ENCODE measurements at regions not wholly inside any gene's neighbourhood (a gene's known extent, or its start where the extent isn't known, plus 50 kb on each side); places are given as distances from the start of the nearest gene placed in this dataset.

- DNase-seq: no peak
- no peaks in the 10 kb centered on the region for H3K9me3 ChIP-seq (ENCODE audit: control insufficient read depth in 2 of 3, insufficient read depth in 1 of 3, low read length in 3 of 3)
- no peaks in the 10 kb centered on the region for H3K27me3 ChIP-seq (ENCODE audit: control insufficient read depth, insufficient read depth, low read length)
- TF ChIP-seq, protein P1, sequence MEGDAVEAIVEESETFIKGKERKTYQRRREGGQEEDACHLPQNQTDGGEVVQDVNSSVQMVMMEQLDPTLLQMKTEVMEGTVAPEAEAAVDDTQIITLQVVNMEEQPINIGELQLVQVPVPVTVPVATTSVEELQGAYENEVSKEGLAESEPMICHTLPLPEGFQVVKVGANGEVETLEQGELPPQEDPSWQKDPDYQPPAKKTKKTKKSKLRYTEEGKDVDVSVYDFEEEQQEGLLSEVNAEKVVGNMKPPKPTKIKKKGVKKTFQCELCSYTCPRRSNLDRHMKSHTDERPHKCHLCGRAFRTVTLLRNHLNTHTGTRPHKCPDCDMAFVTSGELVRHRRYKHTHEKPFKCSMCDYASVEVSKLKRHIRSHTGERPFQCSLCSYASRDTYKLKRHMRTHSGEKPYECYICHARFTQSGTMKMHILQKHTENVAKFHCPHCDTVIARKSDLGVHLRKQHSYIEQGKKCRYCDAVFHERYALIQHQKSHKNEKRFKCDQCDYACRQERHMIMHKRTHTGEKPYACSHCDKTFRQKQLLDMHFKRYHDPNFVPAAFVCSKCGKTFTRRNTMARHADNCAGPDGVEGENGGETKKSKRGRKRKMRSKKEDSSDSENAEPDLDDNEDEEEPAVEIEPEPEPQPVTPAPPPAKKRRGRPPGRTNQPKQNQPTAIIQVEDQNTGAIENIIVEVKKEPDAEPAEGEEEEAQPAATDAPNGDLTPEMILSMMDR (IDR thresholded peaks at IDR 0.05; ENCODE audit: borderline replicate concordance, extremely low read depth, insufficient read depth): no peak
- no peak overlapping the region for H3K27ac ChIP-seq (ENCODE audit: low read depth in 2 of 2, low read length in 2 of 2)
- no peak overlapping the region for H3K9ac ChIP-seq (ENCODE audit: low read length in 3 of 3)
- no peak overlapping the region for H3K4me3 ChIP-seq (ENCODE audit: low read length in 3 of 3)
- no peak for FAIRE-seq
- intact Hi-C loops (cut with DNase I): no loop called here
- no peaks in the 10 kb centered on the region for H3K36me3 ChIP-seq (ENCODE audit: control insufficient read depth in 2 of 3, insufficient read depth in 3 of 3, low read length in 3 of 3)
- H3K4me1 ChIP-seq (ENCODE audit: control insufficient read depth in 2 of 3, insufficient read depth in 2 of 3, low read depth in 1 of 3, low read length in 3 of 3): no peaks in the 10 kb centered on the region
Measured at GRCh38 chr16:51900221-51900780, 646.6 kb downstream of the TOX3 start.

DNA sequence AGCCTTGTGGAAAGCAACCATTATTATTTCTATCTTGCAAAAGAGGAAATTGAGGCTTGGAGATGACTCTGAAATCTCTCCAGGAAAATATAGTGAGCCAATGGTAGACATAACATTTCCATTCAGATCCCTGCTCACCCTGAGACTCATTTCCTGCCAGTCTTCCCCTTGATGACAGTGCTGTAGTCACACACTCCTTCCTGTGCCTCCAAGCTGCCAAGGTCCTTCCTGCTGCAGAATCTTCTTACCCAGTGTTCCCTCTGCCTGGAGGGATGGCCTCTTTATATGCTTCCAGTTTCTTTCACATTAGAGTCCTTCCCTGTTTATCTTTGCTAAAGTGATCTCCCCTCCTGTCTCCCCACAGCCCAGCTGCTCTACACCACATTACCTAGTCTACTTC lies 648.1 kb downstream of the TOX3 start:
- Histone ChIP-seq H3K9me3 (ENCODE audit: control insufficient read depth in 2 of 3, insufficient read depth in 1 of 3, low read length in 3 of 3) (no peaks in the 10 kb centered on the region), H3K27ac (ENCODE audit: low read depth in 2 of 2, low read length in 2 of 2) (no peak overlapping the region), H3K27me3 (ENCODE audit: control insufficient read depth, insufficient read depth, low read length) (no peaks in the 10 kb centered on the region), H3K4me3 (ENCODE audit: low read length in 3 of 3) (no peak overlapping the region), H3K36me3 (ENCODE audit: control insufficient read depth in 2 of 3, insufficient read depth in 3 of 3, low read length in 3 of 3) (no peaks in the 10 kb centered on the region), H3K9ac (ENCODE audit: low read length in 3 of 3) (no peak overlapping the region), H3K4me1 (ENCODE audit: control insufficient read depth in 2 of 3, insufficient read depth in 2 of 3, low read depth in 1 of 3, low read length in 3 of 3) (no peaks in the 10 kb centered on the region)
- FAIRE-seq (no peak), DNase-seq (no peak)
- TF ChIP-seq, protein P1 (IDR thresholded peaks at IDR 0.05; ENCODE audit: borderline replicate concordance, extremely low read depth, insufficient read depth): no peak
- intact Hi-C loops (cut with DNase I): no loop called here

DNA sequence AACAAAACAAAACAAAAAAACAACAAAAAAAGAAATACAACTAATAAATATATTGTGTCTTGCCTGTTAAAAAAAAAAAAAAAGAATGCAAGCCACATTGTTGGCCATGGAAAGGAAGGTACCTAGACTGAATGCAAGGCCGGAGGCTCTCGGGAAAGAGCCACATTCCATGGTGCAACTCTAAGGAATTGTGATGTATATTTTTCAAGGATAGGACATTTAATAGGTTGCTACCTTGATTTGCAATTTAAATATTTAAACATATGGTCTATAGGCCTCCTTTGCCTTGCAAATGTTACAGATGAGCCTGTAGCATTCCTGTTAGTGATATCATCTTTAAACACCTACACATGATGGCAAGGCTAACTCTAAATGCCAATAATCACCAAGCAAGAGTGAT lies 650.9 kb downstream of the TOX3 start:
- intact Hi-C loops (cut with DNase I): no loop called here
- TF ChIP-seq, protein P1 (IDR thresholded peaks at IDR 0.05; ENCODE audit: borderline replicate concordance, extremely low read depth, insufficient read depth): no peak
- H3K36me3 ChIP-seq (ENCODE audit: control insufficient read depth in 2 of 3, insufficient read depth in 3 of 3, low read length in 3 of 3): no peaks in the 10 kb centered on the region
- H3K9me3 ChIP-seq (ENCODE audit: control insufficient read depth in 2 of 3, insufficient read depth in 1 of 3, low read length in 3 of 3): no peaks in the 10 kb centered on the region
- H3K4me3 ChIP-seq (ENCODE audit: low read length in 3 of 3): no peak overlapping the region
- no peak for FAIRE-seq
- no peak overlapping the region for H3K9ac ChIP-seq (ENCODE audit: low read length in 3 of 3)
- H3K4me1 ChIP-seq (ENCODE audit: control insufficient read depth in 2 of 3, insufficient read depth in 2 of 3, low read depth in 1 of 3, low read length in 3 of 3): no peaks in the 10 kb centered on the region
- no peak overlapping the region for H3K27ac ChIP-seq (ENCODE audit: low read depth in 2 of 2, low read length in 2 of 2)
- no peaks in the 10 kb centered on the region for H3K27me3 ChIP-seq (ENCODE audit: control insufficient read depth, insufficient read depth, low read length)
- no peak for DNase-seq
